ENCODE measurements at regions not wholly inside any gene's neighbourhood (a gene's known extent, or its start where the extent isn't known, plus 50 kb on each side); places are given as distances from the start of the nearest gene placed in this dataset.

- no peak for ATAC-seq
- H3K9me3 ChIP-seq: no peaks in the 10 kb centered on the region
- DNase-seq: no peak
- TF ChIP-seq, protein P1, sequence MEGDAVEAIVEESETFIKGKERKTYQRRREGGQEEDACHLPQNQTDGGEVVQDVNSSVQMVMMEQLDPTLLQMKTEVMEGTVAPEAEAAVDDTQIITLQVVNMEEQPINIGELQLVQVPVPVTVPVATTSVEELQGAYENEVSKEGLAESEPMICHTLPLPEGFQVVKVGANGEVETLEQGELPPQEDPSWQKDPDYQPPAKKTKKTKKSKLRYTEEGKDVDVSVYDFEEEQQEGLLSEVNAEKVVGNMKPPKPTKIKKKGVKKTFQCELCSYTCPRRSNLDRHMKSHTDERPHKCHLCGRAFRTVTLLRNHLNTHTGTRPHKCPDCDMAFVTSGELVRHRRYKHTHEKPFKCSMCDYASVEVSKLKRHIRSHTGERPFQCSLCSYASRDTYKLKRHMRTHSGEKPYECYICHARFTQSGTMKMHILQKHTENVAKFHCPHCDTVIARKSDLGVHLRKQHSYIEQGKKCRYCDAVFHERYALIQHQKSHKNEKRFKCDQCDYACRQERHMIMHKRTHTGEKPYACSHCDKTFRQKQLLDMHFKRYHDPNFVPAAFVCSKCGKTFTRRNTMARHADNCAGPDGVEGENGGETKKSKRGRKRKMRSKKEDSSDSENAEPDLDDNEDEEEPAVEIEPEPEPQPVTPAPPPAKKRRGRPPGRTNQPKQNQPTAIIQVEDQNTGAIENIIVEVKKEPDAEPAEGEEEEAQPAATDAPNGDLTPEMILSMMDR (IDR thresholded peaks at IDR 0.05 in 4 of 5, conservative IDR thresholded peaks at IDR 0.05 in 1 of 5): no peak
- no peak for TF ChIP-seq POLR2A (IDR thresholded peaks at IDR 0.05)
- H3K4me1 ChIP-seq: peaks cover 0 to 7% of the 10 kb centered on the region in 2 donors
- peaks cover 68 to 96% (median 79%) of the 10 kb centered on the region in 3 donors for H3K27me3 ChIP-seq
- intact Hi-C loops (cut with DNase I; ENCODE audit: low total_unique reads): no loop called here
- no peak overlapping the region for H3K27ac ChIP-seq
- no peaks in the 10 kb centered on the region for H3K36me3 ChIP-seq
- in situ Hi-C loops (cut with MboI; ENCODE audit: low sequenced_read_pairs in 4 of 4): no loop called here
- H3K4me3 ChIP-seq: no peak overlapping the region
Measured at GRCh38 chr1:147077936-147078605, 94.2 kb downstream of the PRKAB2 start.

- DNase-seq: no peak
- TF ChIP-seq, protein P1 (IDR thresholded peaks at IDR 0.05 in 4 of 5, conservative IDR thresholded peaks at IDR 0.05 in 1 of 5): no peak
- peaks cover 0 to 7% of the 10 kb centered on the region in 2 donors for H3K4me1 ChIP-seq
- intact Hi-C loops (cut with DNase I; ENCODE audit: low total_unique reads): no loop called here
- H3K27ac ChIP-seq: no peak overlapping the region
- in situ Hi-C loops (cut with MboI; ENCODE audit: low sequenced_read_pairs in 4 of 4): no loop called here
- no peak for ATAC-seq
- no peak overlapping the region for H3K4me3 ChIP-seq
- peaks cover 66 to 98% (median 80%) of the 10 kb centered on the region in 3 donors for H3K27me3 ChIP-seq
- H3K36me3 ChIP-seq: no peaks in the 10 kb centered on the region
- no peaks in the 10 kb centered on the region for H3K9me3 ChIP-seq
Measured at GRCh38 chr1:147077523-147077922, 94.7 kb downstream of the PRKAB2 start.

GRCh38 chr1:147077081-147077480 is 95.2 kb downstream of the PRKAB2 start:
- Histone ChIP-seq H3K4me1 (peaks cover 0 to 7% of the 10 kb centered on the region in 2 donors), H3K9me3 (no peaks in the 10 kb centered on the region), H3K27me3 (peaks cover 68 to 96% (median 80%) of the 10 kb centered on the region in 3 donors), H3K4me3 (no peak overlapping the region), H3K27ac (no peak overlapping the region), H3K36me3 (no peaks in the 10 kb centered on the region)
- TF ChIP-seq, protein P1 (IDR thresholded peaks at IDR 0.05 in 4 of 5, conservative IDR thresholded peaks at IDR 0.05 in 1 of 5): no peak
- no peak for TF ChIP-seq POLR2A (IDR thresholded peaks at IDR 0.05)
- intact Hi-C loops (cut with DNase I; ENCODE audit: low total_unique reads): no loop called here
- in situ Hi-C loops (cut with MboI; ENCODE audit: low sequenced_read_pairs in 4 of 4): no loop called here
- ATAC-seq: no peak
- no peak for DNase-seq

DNA sequence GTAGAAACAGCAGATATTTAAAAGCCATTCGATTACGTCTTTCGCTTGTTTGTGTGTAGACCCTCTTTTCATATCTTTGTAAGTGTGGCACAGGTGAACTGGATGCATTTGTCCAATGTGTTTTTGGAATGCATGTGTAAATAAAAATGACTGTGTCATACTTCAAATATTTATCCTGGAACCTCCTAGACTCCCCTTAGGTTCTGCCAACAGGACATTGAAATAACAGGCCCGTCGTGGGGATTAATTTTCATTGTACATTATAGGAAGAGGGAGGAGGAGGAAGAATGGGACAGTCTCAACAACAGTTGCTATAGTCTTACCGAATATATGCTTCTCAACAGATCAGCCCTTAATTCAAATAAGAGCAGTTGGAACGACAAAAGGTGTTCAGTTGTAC is 95.8 kb downstream of the PRKAB2 start:
- Histone ChIP-seq H3K9me3 (no peaks in the 10 kb centered on the region), H3K4me3 (no peak overlapping the region), H3K27me3 (peaks cover 64 to 96% (median 84%) of the 10 kb centered on the region in 3 donors), H3K4me1 (peaks cover 0 to 7% of the 10 kb centered on the region in 2 donors), H3K36me3 (no peaks in the 10 kb centered on the region), H3K27ac (no peak overlapping the region)
- intact Hi-C loops (cut with DNase I; ENCODE audit: low total_unique reads) (no loop called here), in situ Hi-C loops (cut with MboI; ENCODE audit: low sequenced_read_pairs in 4 of 4) (no loop called here)
- DNase-seq (no peak), ATAC-seq (no peak)
- no peak for TF ChIP-seq POLR2A (IDR thresholded peaks at IDR 0.05)
- TF ChIP-seq, protein P1 (IDR thresholded peaks at IDR 0.05 in 4 of 5, conservative IDR thresholded peaks at IDR 0.05 in 1 of 5): no peak
